A549 (cell line): ENCODE measurements at regions not wholly inside any gene's neighbourhood (a gene's known extent, or its start where the extent isn't known, plus 50 kb on each side); places are given as distances from the start of the nearest gene placed in this dataset.

ENCODE experiments used
- BCL3 ChIP-seq: fragments of >200 bp; sonication (Bioruptor Twin); formaldehyde crosslinking; IDR thresholded peaks from 3 replicates; pipeline ENCODE4 v1.6.1; 2016
- CTCF ChIP-seq: fragments of >200 bp; sonication (Bioruptor Twin); formaldehyde crosslinking; IDR thresholded peaks from 3 replicates; pipeline ENCODE4 v1.5.1; 2016
- RCOR1 ChIP-seq: fragments of 150-350 bp; IDR thresholded peaks from 2 replicates; pipeline ENCODE4 v1.6.1; 2014; ENCODE audit warnings: antibody characterized with exemption, low read length, low read depth
- ZFP36 ChIP-seq: fragments of 450-650 bp; IDR thresholded peaks from 2 replicates; pipeline ENCODE4 v1.6.1; 2014; ENCODE audit warnings: borderline replicate concordance; ENCODE audit not compliant: partially characterized antibody

- TF ChIP-seq ZFP36, result no peak
- TF ChIP-seq CTCF, result no peak
- no peak for TF ChIP-seq RCOR1
- no peak for TF ChIP-seq BCL3
Observed at GRCh38 chr5:143739746-143740145, 72.2 kb upstream of the HMHB1 start.
